PFSK-1 (cell line): ENCODE measurements at regions not wholly inside any gene's neighbourhood (a gene's known extent, or its start where the extent isn't known, plus 50 kb on each side); places are given as distances from the start of the nearest gene placed in this dataset.

Experiments used
- FOXP2 ChIP-seq: optimal IDR thresholded peaks from 2 replicates; pipeline ENCODE3; 2011; ENCODE audit warnings: borderline replicate concordance, control low read depth, inconsistent platforms; ENCODE audit not compliant: insufficient read depth; ENCODE audit errors: extremely low read length, extremely low read depth
- POLR2AphosphoS5 ChIP-seq: IDR thresholded peaks from 2 replicates; pipeline ENCODE4 v1.6.1; 2012; ENCODE audit warnings: low read depth, mild to moderate bottlenecking, control low read depth, low read length, moderate library complexity
- SIN3A ChIP-seq: IDR thresholded peaks from 2 replicates; pipeline ENCODE4 v1.6.1; 2012; ENCODE audit warnings: mild to moderate bottlenecking, low read length, moderate library complexity, borderline replicate concordance; ENCODE audit not compliant: insufficient read depth
- TAF1 ChIP-seq: IDR thresholded peaks from 2 replicates; pipeline ENCODE4 v1.6.1; 2012; ENCODE audit warnings: low read length, control low read depth, borderline replicate concordance; ENCODE audit not compliant: insufficient read depth
- TF ChIP-seq, protein P1 (sequence below), 2 experiments: IDR thresholded peaks; 2 replicates each; pipeline versions ENCODE4 v1.6.1 to v1.8.0; 2011 to 2012; ENCODE audit warnings: low read depth in 2 of 2, low read length in 2 of 2, control low read depth in 1 of 2, inconsistent platforms in 1 of 2, mild to moderate bottlenecking in 1 of 2, moderate library complexity in 1 of 2; ENCODE audit not compliant: insufficient read depth in 1 of 2

DNA sequence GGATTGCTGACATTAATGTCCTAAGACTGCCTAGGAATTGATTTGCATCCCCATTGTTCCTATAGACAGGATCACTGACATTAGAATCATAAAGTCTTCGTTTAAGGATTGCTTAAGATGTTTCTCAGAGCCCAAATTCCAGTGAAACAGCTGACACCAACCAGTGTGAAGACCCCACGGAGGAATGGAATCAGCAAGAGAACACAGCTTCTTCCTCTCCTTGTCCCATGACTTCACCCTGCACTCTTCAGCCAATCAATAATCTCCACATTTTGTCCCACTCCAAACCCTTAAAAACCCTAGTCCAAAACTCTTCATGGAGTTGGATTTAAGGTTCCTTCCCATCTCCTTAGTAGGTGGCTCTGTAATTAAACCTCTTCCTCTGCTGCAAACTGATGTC is 157.0 kb upstream of the NDUFV2 start:
- TF ChIP-seq FOXP2, result no peak
- no peak for TF ChIP-seq SIN3A
- TF ChIP-seq, protein P1, sequence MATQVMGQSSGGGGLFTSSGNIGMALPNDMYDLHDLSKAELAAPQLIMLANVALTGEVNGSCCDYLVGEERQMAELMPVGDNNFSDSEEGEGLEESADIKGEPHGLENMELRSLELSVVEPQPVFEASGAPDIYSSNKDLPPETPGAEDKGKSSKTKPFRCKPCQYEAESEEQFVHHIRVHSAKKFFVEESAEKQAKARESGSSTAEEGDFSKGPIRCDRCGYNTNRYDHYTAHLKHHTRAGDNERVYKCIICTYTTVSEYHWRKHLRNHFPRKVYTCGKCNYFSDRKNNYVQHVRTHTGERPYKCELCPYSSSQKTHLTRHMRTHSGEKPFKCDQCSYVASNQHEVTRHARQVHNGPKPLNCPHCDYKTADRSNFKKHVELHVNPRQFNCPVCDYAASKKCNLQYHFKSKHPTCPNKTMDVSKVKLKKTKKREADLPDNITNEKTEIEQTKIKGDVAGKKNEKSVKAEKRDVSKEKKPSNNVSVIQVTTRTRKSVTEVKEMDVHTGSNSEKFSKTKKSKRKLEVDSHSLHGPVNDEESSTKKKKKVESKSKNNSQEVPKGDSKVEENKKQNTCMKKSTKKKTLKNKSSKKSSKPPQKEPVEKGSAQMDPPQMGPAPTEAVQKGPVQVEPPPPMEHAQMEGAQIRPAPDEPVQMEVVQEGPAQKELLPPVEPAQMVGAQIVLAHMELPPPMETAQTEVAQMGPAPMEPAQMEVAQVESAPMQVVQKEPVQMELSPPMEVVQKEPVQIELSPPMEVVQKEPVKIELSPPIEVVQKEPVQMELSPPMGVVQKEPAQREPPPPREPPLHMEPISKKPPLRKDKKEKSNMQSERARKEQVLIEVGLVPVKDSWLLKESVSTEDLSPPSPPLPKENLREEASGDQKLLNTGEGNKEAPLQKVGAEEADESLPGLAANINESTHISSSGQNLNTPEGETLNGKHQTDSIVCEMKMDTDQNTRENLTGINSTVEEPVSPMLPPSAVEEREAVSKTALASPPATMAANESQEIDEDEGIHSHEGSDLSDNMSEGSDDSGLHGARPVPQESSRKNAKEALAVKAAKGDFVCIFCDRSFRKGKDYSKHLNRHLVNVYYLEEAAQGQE (IDR thresholded peaks at IDR 0.05; ENCODE audit: insufficient read depth in 1 of 2, low read depth in 2 of 2, low read length in 2 of 2), result no peak
- TF ChIP-seq TAF1, result no peak
- TF ChIP-seq POLR2AphosphoS5, result no peak

DNA sequence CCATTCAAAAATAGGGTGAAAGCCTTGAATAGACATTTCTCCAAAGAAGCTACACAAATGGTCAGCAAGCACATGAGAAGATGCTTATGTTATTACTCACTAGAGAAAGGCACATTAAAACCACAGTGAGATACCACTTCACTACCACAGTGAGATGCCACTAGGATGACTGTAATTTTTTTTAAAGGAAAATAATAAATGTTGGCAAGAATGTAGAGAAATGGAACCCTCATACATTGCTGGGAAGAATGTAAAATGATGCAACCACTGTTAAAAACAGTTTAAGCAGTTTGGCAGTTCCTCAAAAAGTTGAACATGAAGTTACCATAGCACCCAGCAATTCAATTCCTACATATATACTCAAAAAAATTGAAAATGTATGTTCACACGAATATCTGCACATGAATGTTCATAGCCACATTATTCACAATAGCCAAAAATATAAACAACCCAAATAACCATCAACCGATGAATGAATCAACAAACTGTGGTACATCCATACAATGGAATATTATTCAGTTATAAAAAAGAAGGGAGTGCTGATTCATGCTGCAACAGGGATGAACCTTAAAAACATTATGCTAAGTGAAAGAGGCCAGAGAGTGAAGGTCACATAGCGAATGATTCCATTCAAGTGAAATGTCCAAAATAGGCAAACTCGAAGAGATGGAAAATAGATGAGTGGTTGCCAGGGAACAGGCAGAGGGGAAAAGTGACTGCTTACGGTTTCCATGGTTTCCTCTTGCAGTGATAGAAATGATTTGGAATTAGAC is 156.2 kb upstream of the NDUFV2 start:
- TF ChIP-seq SIN3A, result no peak
- TF ChIP-seq, protein P1 (IDR thresholded peaks at IDR 0.05; ENCODE audit: insufficient read depth in 1 of 2, low read depth in 2 of 2, low read length in 2 of 2), result no peak
- TF ChIP-seq FOXP2, result no peak
- TF ChIP-seq POLR2AphosphoS5, result no peak
- TF ChIP-seq TAF1, result no peak

DNA sequence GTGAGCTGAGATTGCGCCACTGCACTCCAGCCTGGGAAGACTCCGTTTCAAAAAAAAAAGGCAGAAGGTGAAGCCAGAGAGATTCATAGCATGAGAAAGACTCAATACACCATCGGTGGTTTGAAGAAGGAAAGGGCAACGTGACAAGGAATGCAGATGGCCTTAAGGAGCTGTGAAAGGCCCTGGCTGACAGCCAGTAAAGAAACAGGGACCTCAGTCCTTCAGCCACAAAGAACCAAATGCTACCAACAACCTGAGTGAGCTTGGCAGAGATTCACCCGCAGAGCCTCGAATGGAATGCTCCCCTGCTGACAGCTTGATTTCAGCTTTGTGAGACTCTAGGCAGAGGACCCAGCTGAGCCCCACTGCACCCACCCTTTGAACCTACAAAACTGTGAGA is 154.9 kb upstream of the NDUFV2 start:
- TF ChIP-seq, protein P1 (IDR thresholded peaks at IDR 0.05; ENCODE audit: insufficient read depth in 1 of 2, low read depth in 2 of 2, low read length in 2 of 2), result no peak
- TF ChIP-seq SIN3A (no peak), FOXP2 (no peak), POLR2AphosphoS5 (no peak), TAF1 (no peak)

DNA sequence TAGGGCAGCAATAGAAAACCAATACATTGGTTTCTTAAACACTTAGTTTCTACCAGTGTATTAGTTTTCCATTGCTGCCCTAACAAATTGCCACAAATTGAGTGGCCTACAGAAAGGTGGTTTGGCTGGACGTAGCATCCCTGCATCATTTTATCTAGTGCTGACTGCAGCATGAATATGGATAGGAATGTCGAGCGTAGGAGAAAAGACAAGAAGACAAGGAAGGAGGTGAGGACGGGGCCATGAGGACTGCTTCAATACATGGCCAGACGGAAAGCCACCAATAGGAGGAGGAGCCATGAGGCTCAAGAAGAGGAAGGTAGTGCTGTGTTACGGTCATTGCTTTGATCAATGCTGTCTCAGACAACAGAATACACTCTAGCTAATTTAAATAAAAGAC is 154.5 kb upstream of the NDUFV2 start:
- no peak for TF ChIP-seq TAF1

DNA sequence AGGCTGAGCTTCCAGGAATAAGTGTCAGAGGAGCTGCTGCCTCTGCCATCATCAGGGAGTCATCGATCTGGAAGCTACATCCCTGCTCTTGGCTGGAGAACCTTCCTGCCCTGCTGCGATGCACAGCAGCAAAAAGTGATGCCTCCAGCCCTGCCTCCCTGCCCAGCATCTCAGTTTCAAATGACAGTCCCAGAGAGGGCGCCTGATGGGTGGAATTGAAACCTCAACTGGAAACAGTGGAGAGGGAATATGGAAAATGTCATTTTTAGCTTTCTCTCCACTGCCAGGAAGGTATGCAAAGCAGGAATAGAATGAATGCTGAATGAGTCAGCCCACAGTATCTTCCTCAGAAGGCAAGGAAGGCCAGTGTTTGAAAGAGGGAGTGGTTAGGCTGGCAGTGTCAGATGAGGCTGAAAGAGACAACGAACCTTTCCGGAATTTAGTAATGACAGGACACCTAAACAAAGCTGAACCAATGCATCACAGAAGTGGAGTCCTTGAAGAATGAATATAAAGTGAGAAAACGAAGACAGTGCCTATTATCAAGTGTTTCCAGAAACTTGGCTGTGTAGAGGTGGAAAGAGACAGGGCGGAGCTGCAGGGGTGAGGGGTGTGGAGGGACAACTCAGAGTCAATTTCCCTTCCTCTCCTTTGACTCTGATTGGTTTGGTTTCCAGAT is 153.9 kb upstream of the NDUFV2 start:
- TF ChIP-seq SIN3A (no peak), TAF1 (no peak), POLR2AphosphoS5 (no peak), FOXP2 (no peak)
- TF ChIP-seq, protein P1 (IDR thresholded peaks at IDR 0.05; ENCODE audit: insufficient read depth in 1 of 2, low read depth in 2 of 2, low read length in 2 of 2), result no peak
